ENCODE measurements at regions not wholly inside any gene's neighbourhood (a gene's known extent, or its start where the extent isn't known, plus 50 kb on each side); places are given as distances from the start of the nearest gene placed in this dataset.

DNA sequence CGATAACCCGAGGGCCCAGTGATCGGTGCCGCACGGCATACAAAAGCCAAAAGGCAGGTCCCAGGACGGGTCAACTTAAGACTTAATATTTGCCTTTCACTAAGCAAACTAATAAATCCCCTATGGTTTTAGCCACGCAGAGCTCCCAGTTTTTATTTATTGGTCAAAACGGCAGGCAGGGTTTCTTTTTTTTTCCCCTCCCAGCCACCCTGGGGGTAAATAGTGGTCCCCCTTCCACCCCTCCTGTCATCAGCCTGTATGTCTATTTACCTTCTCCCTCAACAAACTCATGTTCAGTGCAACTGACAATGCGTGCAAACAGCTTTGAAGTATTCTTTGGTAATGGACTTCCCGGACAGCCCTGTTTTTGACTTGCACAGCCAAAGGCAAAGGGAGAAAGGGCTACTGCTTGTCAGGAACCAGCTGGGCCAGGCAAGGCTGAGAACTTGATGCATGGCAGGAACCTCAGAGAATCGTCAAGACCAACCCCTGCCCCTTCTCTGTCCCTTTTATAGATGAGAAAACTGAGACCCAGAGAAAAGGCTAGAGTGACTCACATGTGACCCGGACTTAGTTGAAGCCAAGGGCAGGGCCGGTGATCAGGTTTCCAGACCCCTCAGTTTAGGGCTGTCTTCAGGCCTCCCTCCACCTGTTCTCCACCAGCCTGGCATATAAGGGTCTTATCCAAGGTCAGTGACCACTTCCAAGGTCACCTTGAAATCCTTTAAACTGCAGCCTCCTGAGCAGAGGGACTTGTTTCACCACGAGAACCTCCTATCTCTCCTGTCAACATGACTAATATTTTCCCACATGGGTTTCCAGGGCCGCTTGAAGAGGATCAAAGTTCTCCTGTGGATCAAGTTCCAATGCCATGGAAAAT is 279.0 kb downstream of the SOX9 start:
- TF ChIP-seq POLR2A (IDR thresholded peaks at IDR 0.05; ENCODE audit: low read length) = no peak
- no peak for TF ChIP-seq GATA1 (IDR thresholded peaks at IDR 0.05; ENCODE audit: low read depth, low read length)
